Endothelial cell (in vitro differentiated cells): ENCODE measurements at regions not wholly inside any gene's neighbourhood (a gene's known extent, or its start where the extent isn't known, plus 50 kb on each side); places are given as distances from the start of the nearest gene placed in this dataset.

Source experiments
- DNase-seq: peaks from one replicate; pipeline ENCODE4 v3.0.0; 2021; ENCODE audit warnings: low spot score
- H3K27ac Mint-ChIP-seq: one replicate; pipeline ENCODE4 v1.8.0; 2021; ENCODE audit warnings: mixed read lengths, inconsistent platforms; ENCODE audit not compliant: unreplicated experiment
- H3K27me3 Mint-ChIP-seq: one replicate; pipeline ENCODE4 v1.8.0; 2021; ENCODE audit warnings: mild to moderate bottlenecking, moderate library complexity, mixed read lengths, inconsistent platforms; ENCODE audit not compliant: unreplicated experiment
- H3K36me3 Mint-ChIP-seq: one replicate; pipeline ENCODE4 v1.8.0; 2021; ENCODE audit warnings: mild to moderate bottlenecking, low read depth, mixed read lengths, inconsistent platforms; ENCODE audit not compliant: unreplicated experiment
- H3K4me1 Mint-ChIP-seq: one replicate; pipeline ENCODE4 v1.8.0; 2021; ENCODE audit warnings: mild to moderate bottlenecking, mixed read lengths, inconsistent platforms; ENCODE audit not compliant: unreplicated experiment
- H3K4me3 Mint-ChIP-seq: one replicate; pipeline ENCODE4 v1.8.0; 2021; ENCODE audit warnings: mild to moderate bottlenecking, mixed read lengths, inconsistent platforms; ENCODE audit not compliant: unreplicated experiment
- H3K9me3 Mint-ChIP-seq: one replicate; pipeline ENCODE4 v1.8.0; 2021; ENCODE audit warnings: mixed read lengths, inconsistent platforms; ENCODE audit not compliant: unreplicated experiment
- TF ChIP-seq, protein P1 (sequence below): fragments of 200-600 bp; sonication (generic); IDR thresholded peaks from one replicate; pipeline ENCODE4 v1.5.0; 2021; ENCODE audit warnings: antibody characterized with exemption; ENCODE audit not compliant: unreplicated experiment

GRCh38 chr4:117626664-117627063 lies 407.6 kb upstream of the NDST3 start:
- TF ChIP-seq, protein P1, sequence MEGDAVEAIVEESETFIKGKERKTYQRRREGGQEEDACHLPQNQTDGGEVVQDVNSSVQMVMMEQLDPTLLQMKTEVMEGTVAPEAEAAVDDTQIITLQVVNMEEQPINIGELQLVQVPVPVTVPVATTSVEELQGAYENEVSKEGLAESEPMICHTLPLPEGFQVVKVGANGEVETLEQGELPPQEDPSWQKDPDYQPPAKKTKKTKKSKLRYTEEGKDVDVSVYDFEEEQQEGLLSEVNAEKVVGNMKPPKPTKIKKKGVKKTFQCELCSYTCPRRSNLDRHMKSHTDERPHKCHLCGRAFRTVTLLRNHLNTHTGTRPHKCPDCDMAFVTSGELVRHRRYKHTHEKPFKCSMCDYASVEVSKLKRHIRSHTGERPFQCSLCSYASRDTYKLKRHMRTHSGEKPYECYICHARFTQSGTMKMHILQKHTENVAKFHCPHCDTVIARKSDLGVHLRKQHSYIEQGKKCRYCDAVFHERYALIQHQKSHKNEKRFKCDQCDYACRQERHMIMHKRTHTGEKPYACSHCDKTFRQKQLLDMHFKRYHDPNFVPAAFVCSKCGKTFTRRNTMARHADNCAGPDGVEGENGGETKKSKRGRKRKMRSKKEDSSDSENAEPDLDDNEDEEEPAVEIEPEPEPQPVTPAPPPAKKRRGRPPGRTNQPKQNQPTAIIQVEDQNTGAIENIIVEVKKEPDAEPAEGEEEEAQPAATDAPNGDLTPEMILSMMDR: no peak
- H3K9me3 Mint-ChIP-seq: no peaks in the 10 kb centered on the region

GRCh38 chr4:117634716-117635115 lies 399.6 kb upstream of the NDST3 start:
- Mint-ChIP-seq H3K36me3 (no peaks in the 10 kb centered on the region), H3K4me1 (no peaks in the 10 kb centered on the region), H3K4me3 (no peak overlapping the region), H3K9me3 (no peaks in the 10 kb centered on the region), H3K27ac (no peak overlapping the region), H3K27me3 (no peaks in the 10 kb centered on the region)
- TF ChIP-seq, protein P1: no peak
- DNase-seq: no peak

More at GRCh38 chr4:117626664-117627063, 407.6 kb upstream of the NDST3 start:
- no peaks in the 10 kb centered on the region for H3K27me3 Mint-ChIP-seq
- H3K4me1 Mint-ChIP-seq: no peaks in the 10 kb centered on the region
- H3K4me3 Mint-ChIP-seq: no peak overlapping the region
- no peak overlapping the region for H3K27ac Mint-ChIP-seq
- H3K36me3 Mint-ChIP-seq: no peaks in the 10 kb centered on the region
- no peak for DNase-seq

DNA sequence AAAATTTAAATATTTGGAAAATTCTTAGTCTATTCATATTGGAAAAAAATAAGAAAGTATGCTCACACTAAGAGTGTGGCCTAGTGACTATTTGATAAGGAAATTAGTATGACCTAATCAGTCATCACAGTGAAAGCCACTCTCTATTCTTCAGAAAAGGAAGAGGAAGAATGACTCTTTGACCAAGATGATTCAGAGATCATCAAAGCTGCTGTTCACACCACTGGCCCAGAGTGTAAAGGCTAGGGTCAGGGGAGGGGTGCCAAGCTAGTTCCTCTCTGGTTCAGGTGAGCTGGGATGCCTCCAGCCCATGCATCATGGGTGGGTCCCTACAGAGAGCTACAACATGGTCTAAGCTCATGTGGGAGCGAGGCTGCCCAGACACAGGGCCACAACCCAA lies 396.9 kb upstream of the NDST3 start:
- no peak overlapping the region for H3K27ac Mint-ChIP-seq
- DNase-seq: no peak
- H3K9me3 Mint-ChIP-seq: no peaks in the 10 kb centered on the region
- no peaks in the 10 kb centered on the region for H3K27me3 Mint-ChIP-seq
- no peaks in the 10 kb centered on the region for H3K36me3 Mint-ChIP-seq
- no peak overlapping the region for H3K4me3 Mint-ChIP-seq
- H3K4me1 Mint-ChIP-seq: no peaks in the 10 kb centered on the region
- TF ChIP-seq, protein P1: no peak

GRCh38 chr4:117640836-117641235 lies 393.4 kb upstream of the NDST3 start:
- H3K9me3 Mint-ChIP-seq: no peaks in the 10 kb centered on the region
- TF ChIP-seq, protein P1: no peak
- no peak overlapping the region for H3K27ac Mint-ChIP-seq

GRCh38 chr4:117641519-117641918 lies 392.8 kb upstream of the NDST3 start:
- TF ChIP-seq, protein P1: no peak
- Mint-ChIP-seq H3K27ac (no peak overlapping the region), H3K4me1 (no peaks in the 10 kb centered on the region), H3K4me3 (no peak overlapping the region), H3K27me3 (no peaks in the 10 kb centered on the region), H3K36me3 (no peaks in the 10 kb centered on the region), H3K9me3 (no peaks in the 10 kb centered on the region)
- DNase-seq: no peak

More at GRCh38 chr4:117640836-117641235, 393.4 kb upstream of the NDST3 start:
- DNase-seq: no peak
- Mint-ChIP-seq H3K4me1 (no peaks in the 10 kb centered on the region), H3K4me3 (no peak overlapping the region), H3K36me3 (no peaks in the 10 kb centered on the region), H3K27me3 (no peaks in the 10 kb centered on the region)
